ENCODE measurements at regions not wholly inside any gene's neighbourhood (a gene's known extent, or its start where the extent isn't known, plus 50 kb on each side); places are given as distances from the start of the nearest gene placed in this dataset.

DNA sequence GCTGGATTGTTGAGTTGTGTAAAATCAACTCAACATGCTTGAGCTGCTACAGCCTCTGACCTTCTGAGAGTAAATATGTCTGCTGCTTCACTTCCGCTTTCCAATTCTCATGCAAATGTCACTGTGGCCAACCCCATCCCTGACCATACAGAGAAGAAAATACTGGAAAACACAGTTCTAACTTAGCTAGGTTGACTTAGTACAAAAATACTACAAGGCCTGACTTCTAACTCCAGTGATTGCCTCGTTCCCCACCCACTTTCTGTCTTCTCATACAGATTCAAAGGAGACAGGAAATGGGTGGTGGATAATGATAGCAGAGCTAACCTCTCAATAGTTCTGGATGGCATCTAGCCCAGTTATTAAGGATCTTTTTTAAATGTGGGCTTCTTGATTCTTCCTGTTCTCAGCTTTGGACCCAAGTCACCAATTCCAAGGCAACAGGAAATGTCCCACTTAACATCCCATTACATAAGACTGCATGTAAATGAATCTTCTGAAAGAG is 226.6 kb upstream of the SLC24A2 start:
- Histone ChIP-seq H3K27ac (ENCODE audit: low read depth, low read length) (no peak overlapping the region), H3K18ac (ENCODE audit: low read length) (no peak overlapping the region), H3K9ac (ENCODE audit: low read length) (no peak overlapping the region), H3K27me3 (ENCODE audit: insufficient read depth, low read length, poor library complexity) (no peaks in the 10 kb centered on the region), H3K79me2 (ENCODE audit: control insufficient read depth, insufficient read depth, low read length) (no peaks in the 10 kb centered on the region), H2AK5ac (ENCODE audit: low read length) (no peak overlapping the region), H3K4ac (ENCODE audit: low read depth, low read length) (no peak overlapping the region), H3K4me3 (ENCODE audit: low read length) (no peak overlapping the region), H3K23ac (ENCODE audit: low read length) (no peak overlapping the region), H2BK15ac (replicated peaks; ENCODE audit: low read depth) (no peak overlapping the region), H3K4me2 (ENCODE audit: low read length) (no peak overlapping the region), H3K4me1 (ENCODE audit: control insufficient read depth, low read depth, low read length) (no peaks in the 10 kb centered on the region), H4K8ac (ENCODE audit: low read depth, low read length) (no peak overlapping the region), H3K36me3 (ENCODE audit: control insufficient read depth, insufficient read depth, low read length) (no peaks in the 10 kb centered on the region), H4K5ac (ENCODE audit: low read length) (no peak overlapping the region), H3K79me1 (ENCODE audit: low read length) (no peaks in the 10 kb centered on the region), H2BK5ac (ENCODE audit: low read length) (no peak overlapping the region), H3K56ac (ENCODE audit: low read length) (no peak overlapping the region), H2BK120ac (ENCODE audit: low read depth, low read length) (no peak overlapping the region)
- no peak for DNase-seq
- no CpG with 5 or more reads among the region's 2 CpGs for WGBS (ENCODE audit: extremely low coverage, insufficient coverage, low lambda C conversion rate)

- H3K36me3 ChIP-seq (ENCODE audit: control insufficient read depth, insufficient read depth, low read length): no peaks in the 10 kb centered on the region
- no peak overlapping the region for H4K8ac ChIP-seq (ENCODE audit: low read depth, low read length)
- H3K9ac ChIP-seq (ENCODE audit: low read length): no peak overlapping the region
- H3K4me3 ChIP-seq (ENCODE audit: low read length): no peak overlapping the region
- no peak for DNase-seq
- H3K79me1 ChIP-seq (ENCODE audit: low read length): no peaks in the 10 kb centered on the region
- H3K4me2 ChIP-seq (ENCODE audit: low read length): no peak overlapping the region
- H2BK15ac ChIP-seq (replicated peaks; ENCODE audit: low read depth): no peak overlapping the region
- H3K4ac ChIP-seq (ENCODE audit: low read depth, low read length): no peak overlapping the region
- H3K56ac ChIP-seq (ENCODE audit: low read length): no peak overlapping the region
- H3K79me2 ChIP-seq (ENCODE audit: control insufficient read depth, insufficient read depth, low read length): no peaks in the 10 kb centered on the region
- H4K5ac ChIP-seq (ENCODE audit: low read length): no peak overlapping the region
- H3K23ac ChIP-seq (ENCODE audit: low read length): no peak overlapping the region
- WGBS (ENCODE audit: extremely low coverage, insufficient coverage, low lambda C conversion rate): no CpG with 5 or more reads among the region's 4 CpGs
- no peak overlapping the region for H3K27ac ChIP-seq (ENCODE audit: low read depth, low read length)
- no peak overlapping the region for H2AK5ac ChIP-seq (ENCODE audit: low read length)
- no peak overlapping the region for H3K18ac ChIP-seq (ENCODE audit: low read length)
- H3K27me3 ChIP-seq (ENCODE audit: insufficient read depth, low read length, poor library complexity): no peaks in the 10 kb centered on the region
- no peak overlapping the region for H2BK5ac ChIP-seq (ENCODE audit: low read length)
- H2BK120ac ChIP-seq (ENCODE audit: low read depth, low read length): no peak overlapping the region
- H3K4me1 ChIP-seq (ENCODE audit: control insufficient read depth, low read depth, low read length): no peaks in the 10 kb centered on the region
Observed at GRCh38 chr9:20014168-20014567, 225.3 kb upstream of the SLC24A2 start.

DNA sequence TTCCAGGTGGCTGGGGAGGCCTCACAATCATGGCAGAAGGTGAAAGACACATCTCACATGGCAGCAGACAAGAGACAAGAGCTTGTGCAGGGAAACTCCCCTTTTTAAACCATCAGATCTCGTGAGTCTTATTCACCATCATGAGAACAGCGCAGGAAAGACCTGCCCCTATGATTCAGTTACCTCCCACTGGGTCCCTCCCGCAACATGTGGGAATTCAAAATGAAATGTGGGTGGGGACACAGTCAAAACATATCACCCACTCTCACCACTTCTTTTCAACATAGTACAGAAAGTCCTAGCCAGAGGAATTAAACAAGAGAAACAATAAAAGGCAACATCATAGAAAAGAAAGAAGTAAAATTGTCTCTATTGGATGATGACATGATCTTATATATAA is 223.4 kb upstream of the SLC24A2 start:
- no peak overlapping the region for H4K5ac ChIP-seq (ENCODE audit: low read length)
- H2BK120ac ChIP-seq (ENCODE audit: low read depth, low read length): no peak overlapping the region
- no peak overlapping the region for H3K23ac ChIP-seq (ENCODE audit: low read length)
- H3K36me3 ChIP-seq (ENCODE audit: control insufficient read depth, insufficient read depth, low read length): no peaks in the 10 kb centered on the region
- H3K79me2 ChIP-seq (ENCODE audit: control insufficient read depth, insufficient read depth, low read length): no peaks in the 10 kb centered on the region
- H3K4ac ChIP-seq (ENCODE audit: low read depth, low read length): no peak overlapping the region
- no peak overlapping the region for H2BK5ac ChIP-seq (ENCODE audit: low read length)
- no peaks in the 10 kb centered on the region for H3K27me3 ChIP-seq (ENCODE audit: insufficient read depth, low read length, poor library complexity)
- no peak overlapping the region for H2AK5ac ChIP-seq (ENCODE audit: low read length)
- H3K79me1 ChIP-seq (ENCODE audit: low read length): no peaks in the 10 kb centered on the region
- no peak overlapping the region for H3K56ac ChIP-seq (ENCODE audit: low read length)
- H3K9ac ChIP-seq (ENCODE audit: low read length): no peak overlapping the region
- DNase-seq: no peak
- H3K4me1 ChIP-seq (ENCODE audit: control insufficient read depth, low read depth, low read length): no peaks in the 10 kb centered on the region
- H3K27ac ChIP-seq (ENCODE audit: low read depth, low read length): no peak overlapping the region
- no peak overlapping the region for H4K8ac ChIP-seq (ENCODE audit: low read depth, low read length)
- H3K4me2 ChIP-seq (ENCODE audit: low read length): no peak overlapping the region
- H3K4me3 ChIP-seq (ENCODE audit: low read length): no peak overlapping the region
- WGBS (ENCODE audit: extremely low coverage, insufficient coverage, low lambda C conversion rate): no CpG with 5 or more reads among the region's 3 CpGs
- H3K18ac ChIP-seq (ENCODE audit: low read length): no peak overlapping the region
- H2BK15ac ChIP-seq (replicated peaks; ENCODE audit: low read depth): no peak overlapping the region

GRCh38 chr9:20009606-20010005 is 220.8 kb upstream of the SLC24A2 start:
- Histone ChIP-seq H4K5ac (ENCODE audit: low read length) (no peak overlapping the region), H2AK5ac (ENCODE audit: low read length) (no peak overlapping the region), H2BK5ac (ENCODE audit: low read length) (no peak overlapping the region), H3K4me3 (ENCODE audit: low read length) (no peak overlapping the region), H3K4ac (ENCODE audit: low read depth, low read length) (no peak overlapping the region), H3K27ac (ENCODE audit: low read depth, low read length) (no peak overlapping the region), H3K18ac (ENCODE audit: low read length) (no peak overlapping the region), H3K4me2 (ENCODE audit: low read length) (no peak overlapping the region), H3K79me2 (ENCODE audit: control insufficient read depth, insufficient read depth, low read length) (no peaks in the 10 kb centered on the region), H3K4me1 (ENCODE audit: control insufficient read depth, low read depth, low read length) (no peaks in the 10 kb centered on the region), H3K27me3 (ENCODE audit: insufficient read depth, low read length, poor library complexity) (no peaks in the 10 kb centered on the region), H2BK15ac (replicated peaks; ENCODE audit: low read depth) (no peak overlapping the region), H3K56ac (ENCODE audit: low read length) (no peak overlapping the region), H4K8ac (ENCODE audit: low read depth, low read length) (no peak overlapping the region), H3K36me3 (ENCODE audit: control insufficient read depth, insufficient read depth, low read length) (no peaks in the 10 kb centered on the region), H3K23ac (ENCODE audit: low read length) (no peak overlapping the region), H3K9ac (ENCODE audit: low read length) (no peak overlapping the region), H3K79me1 (ENCODE audit: low read length) (no peaks in the 10 kb centered on the region), H2BK120ac (ENCODE audit: low read depth, low read length) (no peak overlapping the region)
- no CpG with 5 or more reads among the region's 2 CpGs for WGBS (ENCODE audit: extremely low coverage, insufficient coverage, low lambda C conversion rate)
- no peak for DNase-seq

GRCh38 chr9:20002011-20002410 is 213.2 kb upstream of the SLC24A2 start:
- Histone ChIP-seq H3K27me3 (ENCODE audit: insufficient read depth, low read length, poor library complexity) (no peaks in the 10 kb centered on the region), H3K23ac (ENCODE audit: low read length) (no peak overlapping the region), H3K4ac (ENCODE audit: low read depth, low read length) (no peak overlapping the region), H3K9ac (ENCODE audit: low read length) (no peak overlapping the region), H3K27ac (ENCODE audit: low read depth, low read length) (no peak overlapping the region), H3K79me1 (ENCODE audit: low read length) (no peaks in the 10 kb centered on the region), H2AK5ac (ENCODE audit: low read length) (no peak overlapping the region), H3K56ac (ENCODE audit: low read length) (no peak overlapping the region), H3K18ac (ENCODE audit: low read length) (no peak overlapping the region), H3K79me2 (ENCODE audit: control insufficient read depth, insufficient read depth, low read length) (no peaks in the 10 kb centered on the region), H2BK5ac (ENCODE audit: low read length) (no peak overlapping the region), H3K4me3 (ENCODE audit: low read length) (no peak overlapping the region), H2BK120ac (ENCODE audit: low read depth, low read length) (no peak overlapping the region), H3K4me1 (ENCODE audit: control insufficient read depth, low read depth, low read length) (no peaks in the 10 kb centered on the region), H4K5ac (ENCODE audit: low read length) (no peak overlapping the region), H3K4me2 (ENCODE audit: low read length) (no peak overlapping the region), H3K36me3 (ENCODE audit: control insufficient read depth, insufficient read depth, low read length) (no peaks in the 10 kb centered on the region), H2BK15ac (replicated peaks; ENCODE audit: low read depth) (no peak overlapping the region), H4K8ac (ENCODE audit: low read depth, low read length) (no peak overlapping the region)
- no peak for DNase-seq
- no CpG with 5 or more reads among the region's 2 CpGs for WGBS (ENCODE audit: extremely low coverage, insufficient coverage, low lambda C conversion rate)

DNA sequence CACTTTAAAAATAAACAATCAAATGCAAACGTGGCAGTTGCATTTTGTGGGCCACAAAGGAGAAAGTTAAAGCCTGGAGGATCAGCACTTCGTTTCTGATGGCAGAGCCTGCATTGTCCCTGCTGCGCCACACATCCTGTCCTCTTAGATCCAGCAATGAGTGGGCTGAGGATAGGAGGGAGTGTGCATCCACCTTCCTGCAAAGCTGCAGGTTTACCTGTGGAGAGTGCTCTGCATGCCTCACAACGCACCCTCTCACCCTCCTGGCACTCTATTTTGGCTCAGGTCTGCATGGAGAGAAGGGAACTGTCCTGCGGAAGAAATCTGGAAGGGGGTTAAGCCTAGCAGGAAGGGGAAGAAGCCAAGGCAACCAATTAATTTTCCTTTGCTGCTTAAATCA is 212.2 kb upstream of the SLC24A2 start:
- H3K23ac ChIP-seq (ENCODE audit: low read length): no peak overlapping the region
- no peak overlapping the region for H3K4me2 ChIP-seq (ENCODE audit: low read length)
- no peak overlapping the region for H3K56ac ChIP-seq (ENCODE audit: low read length)
- no peak overlapping the region for H2BK120ac ChIP-seq (ENCODE audit: low read depth, low read length)
- no peak overlapping the region for H2AK5ac ChIP-seq (ENCODE audit: low read length)
- no peak overlapping the region for H4K8ac ChIP-seq (ENCODE audit: low read depth, low read length)
- no peak overlapping the region for H3K4ac ChIP-seq (ENCODE audit: low read depth, low read length)
- no peaks in the 10 kb centered on the region for H3K79me1 ChIP-seq (ENCODE audit: low read length)
- H3K27me3 ChIP-seq (ENCODE audit: insufficient read depth, low read length, poor library complexity): no peaks in the 10 kb centered on the region
- no peak overlapping the region for H3K9ac ChIP-seq (ENCODE audit: low read length)
- no peaks in the 10 kb centered on the region for H3K36me3 ChIP-seq (ENCODE audit: control insufficient read depth, insufficient read depth, low read length)
- H3K79me2 ChIP-seq (ENCODE audit: control insufficient read depth, insufficient read depth, low read length): no peaks in the 10 kb centered on the region
- no peak overlapping the region for H3K4me3 ChIP-seq (ENCODE audit: low read length)
- H4K5ac ChIP-seq (ENCODE audit: low read length): no peak overlapping the region
- no peak overlapping the region for H2BK5ac ChIP-seq (ENCODE audit: low read length)
- WGBS (ENCODE audit: extremely low coverage, insufficient coverage, low lambda C conversion rate): no CpG with 5 or more reads among the region's 5 CpGs
- no peaks in the 10 kb centered on the region for H3K4me1 ChIP-seq (ENCODE audit: control insufficient read depth, low read depth, low read length)
- DNase-seq: no peak
- H2BK15ac ChIP-seq (replicated peaks; ENCODE audit: low read depth): no peak overlapping the region
- H3K18ac ChIP-seq (ENCODE audit: low read length): no peak overlapping the region
- no peak overlapping the region for H3K27ac ChIP-seq (ENCODE audit: low read depth, low read length)

Measured in mesendoderm (in vitro differentiated cells).